ENCODE measurements at regions not wholly inside any gene's neighbourhood (a gene's known extent, or its start where the extent isn't known, plus 50 kb on each side); places are given as distances from the start of the nearest gene placed in this dataset.

DNA sequence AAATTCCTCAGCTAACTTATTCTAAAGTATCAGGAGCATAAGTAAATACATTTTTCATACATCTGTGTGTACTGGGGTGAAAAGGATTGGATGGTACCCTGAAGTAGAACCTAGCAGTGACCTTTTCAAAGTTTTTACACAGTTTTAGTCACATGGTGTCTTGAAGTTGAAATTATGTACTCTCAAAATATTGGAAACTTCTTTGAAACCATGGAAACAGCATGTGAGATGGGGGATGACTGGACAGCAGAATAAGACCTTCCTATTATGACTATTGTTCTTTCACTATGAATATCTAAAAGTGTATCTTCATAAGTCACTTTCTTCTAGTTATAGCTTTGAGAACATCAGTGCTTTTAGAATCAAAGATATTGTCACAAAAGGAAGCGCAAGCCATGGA, 301.5 kb upstream of the ELAVL2 start:
- DNase-seq, result no peak
- no peaks in the 10 kb centered on the region for H3K4me1 ChIP-seq
- H3K9me3 ChIP-seq, result peaks cover 0 to 23% (median 8%) of the 10 kb centered on the region in 8 donors
- 90 to 98% (median 94%) methylated on average over 1 of the region's 1 CpG for WGBS, 5 donors
- intact Hi-C loops (cut with DNase I; ENCODE audit: low total_unique reads), result no loop called here
- TF ChIP-seq POLR2AphosphoS5 (IDR thresholded peaks at IDR 0.05), result no peak
- no peak for TF ChIP-seq POLR2A (IDR thresholded peaks at IDR 0.05)
- no peak overlapping the region for H3K27ac ChIP-seq
- H3K27me3 ChIP-seq (replicated peaks in 1 of 7), result no peaks in the 10 kb centered on the region
- H3K36me3 ChIP-seq, result no peaks in the 10 kb centered on the region
- H3K4me3 ChIP-seq, result no peak overlapping the region

DNA sequence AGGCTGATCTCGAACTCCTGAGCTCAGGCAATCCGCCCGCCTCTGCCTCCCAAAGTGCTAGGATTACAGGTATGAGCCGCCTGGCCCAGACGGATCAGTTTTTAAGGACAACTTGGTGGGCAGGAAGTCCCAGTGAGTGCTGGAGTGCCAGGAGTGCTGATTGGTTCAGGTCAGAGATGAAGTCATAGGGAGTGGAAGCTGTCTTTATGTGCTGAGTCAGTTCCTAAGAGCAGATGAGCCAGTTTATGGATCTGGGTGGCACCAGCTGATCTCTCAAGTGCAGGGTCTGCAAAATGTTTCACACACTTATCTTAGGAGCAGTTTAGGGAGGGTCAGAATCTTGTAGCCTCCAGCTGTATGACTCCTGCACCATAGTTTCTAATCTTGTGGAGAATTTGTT, 292.1 kb upstream of the ELAVL2 start:
- TF ChIP-seq CTCF (IDR thresholded peaks at IDR 0.05 in 8 of 11, conservative IDR thresholded peaks at IDR 0.05 in 3 of 11) (no peak), POLR2A (IDR thresholded peaks at IDR 0.05) (no peak), POLR2AphosphoS5 (IDR thresholded peaks at IDR 0.05) (no peak)
- no peak for DNase-seq
- WGBS, 5 donors, result 73 to 86% (median 85%) methylated on average over 5 of the region's 5 CpGs

GRCh38 chr9:24096756-24097155, 270.7 kb upstream of the ELAVL2 start:
- TF ChIP-seq POLR2AphosphoS5 (IDR thresholded peaks at IDR 0.05), result no peak
- no peak for TF ChIP-seq CTCF (IDR thresholded peaks at IDR 0.05 in 8 of 11, conservative IDR thresholded peaks at IDR 0.05 in 3 of 11)
- H3K36me3 ChIP-seq, result no peaks in the 10 kb centered on the region
- no peak overlapping the region for H3K4me3 ChIP-seq
- no peak for DNase-seq
- 21 to 72% (median 55%) methylated on average over 1 of the region's 1 CpG for WGBS, 5 donors
- no peak overlapping the region for H3K27ac ChIP-seq
- peaks cover 0 to 28% (median 13%) of the 10 kb centered on the region in 8 donors for H3K9me3 ChIP-seq
- H3K4me1 ChIP-seq, result no peaks in the 10 kb centered on the region
- no peaks in the 10 kb centered on the region for H3K27me3 ChIP-seq (replicated peaks in 1 of 7)
- intact Hi-C loops (cut with DNase I; ENCODE audit: low total_unique reads), result no loop called here

More for the DNA sequence above, 292.1 kb upstream of the ELAVL2 start:
- H3K4me1 ChIP-seq, result no peaks in the 10 kb centered on the region
- H3K27me3 ChIP-seq (replicated peaks in 1 of 7), result no peaks in the 10 kb centered on the region
- H3K36me3 ChIP-seq, result no peaks in the 10 kb centered on the region
- H3K9me3 ChIP-seq, result peaks cover 0 to 13% (median 5%) of the 10 kb centered on the region in 8 donors
- H3K4me3 ChIP-seq, result no peak overlapping the region
- no peak overlapping the region for H3K27ac ChIP-seq
- intact Hi-C loops (cut with DNase I; ENCODE audit: low total_unique reads), result no loop called here

- Histone ChIP-seq H3K27ac (no peak overlapping the region), H3K36me3 (no peaks in the 10 kb centered on the region), H3K9me3 (peaks cover 0 to 26% (median 18%) of the 10 kb centered on the region in 8 donors), H3K4me1 (no peaks in the 10 kb centered on the region), H3K27me3 (replicated peaks in 1 of 7) (no peaks in the 10 kb centered on the region), H3K4me3 (no peak overlapping the region)
- 62 to 79% (median 75%) methylated on average over 2 of the region's 2 CpGs for WGBS, 5 donors
- intact Hi-C loops (cut with DNase I; ENCODE audit: low total_unique reads), result no loop called here
- TF ChIP-seq CTCF (IDR thresholded peaks at IDR 0.05 in 8 of 11, conservative IDR thresholded peaks at IDR 0.05 in 3 of 11) (no peak), POLR2A (IDR thresholded peaks at IDR 0.05) (no peak)
- no peak for DNase-seq
Observed at GRCh38 chr9:24095246-24095645, 269.2 kb upstream of the ELAVL2 start.

GRCh38 chr9:24090566-24090965, 264.5 kb upstream of the ELAVL2 start:
- no peak for TF ChIP-seq CTCF (IDR thresholded peaks at IDR 0.05 in 8 of 11, conservative IDR thresholded peaks at IDR 0.05 in 3 of 11)
- TF ChIP-seq POLR2AphosphoS5 (IDR thresholded peaks at IDR 0.05), result no peak
- no peak for TF ChIP-seq POLR2A (IDR thresholded peaks at IDR 0.05)
- no peaks in the 10 kb centered on the region for H3K4me1 ChIP-seq
- peaks cover 0 to 48% (median 31%) of the 10 kb centered on the region in 8 donors for H3K9me3 ChIP-seq
- H3K27me3 ChIP-seq (replicated peaks in 1 of 7), result no peaks in the 10 kb centered on the region
- H3K36me3 ChIP-seq, result no peaks in the 10 kb centered on the region
- intact Hi-C loops (cut with DNase I; ENCODE audit: low total_unique reads), result no loop called here
- no peak overlapping the region for H3K27ac ChIP-seq
- DNase-seq, result no peak
- WGBS, 5 donors, result 75 to 89% (median 85%) methylated on average over 6 of the region's 6 CpGs
- H3K4me3 ChIP-seq, result no peak overlapping the region
